HEK293T (cell line): ENCODE measurements at regions not wholly inside any gene's neighbourhood (a gene's known extent, or its start where the extent isn't known, plus 50 kb on each side); places are given as distances from the start of the nearest gene placed in this dataset.

Source experiments
- CTCF ChIA-PET: fragments of 350-600 bp; formaldehyde crosslinking; extraction: SDS; loops from one replicate; lab custom pipeline; 2021; ENCODE audit warnings: antibody characterized with exemption, inconsistent platforms; lab: Yijun Ruan, JAX
- POLR2A ChIA-PET: fragments of 350-600 bp; formaldehyde crosslinking; extraction: SDS; loops from one replicate; lab custom pipeline; 2020; ENCODE audit warnings: antibody characterized with exemption, inconsistent platforms; lab: Yijun Ruan, JAX
- DNase-seq: peaks from one replicate; pipeline ENCODE4 v3.0.0; 2012; ENCODE audit warnings: mixed read lengths; ENCODE audit errors: extremely low spot score
- ARNT ChIP-seq: fragments of 450-650 bp; IDR thresholded peaks from 2 replicates; pipeline ENCODE4 v1.6.1; 2017; ENCODE audit warnings: mild to moderate bottlenecking
- BHLHE40 ChIP-seq: fragments of 450-650 bp; IDR thresholded peaks from 2 replicates; pipeline ENCODE4 v1.6.1; 2016; ENCODE audit warnings: mild to moderate bottlenecking, moderate library complexity, borderline replicate concordance
- CTBP1 ChIP-seq: fragments of 450-650 bp; IDR thresholded peaks from 2 replicates; pipeline ENCODE4 v1.6.1; 2016; ENCODE audit warnings: borderline replicate concordance
- ELF4 ChIP-seq: fragments of 450-650 bp; IDR thresholded peaks from 2 replicates; pipeline ENCODE4 v1.6.1; 2017; ENCODE audit warnings: antibody characterized with exemption
- FOXA1 ChIP-seq: fragments of 450-650 bp; IDR thresholded peaks from 2 replicates; pipeline ENCODE4 v1.6.1; 2016; ENCODE audit warnings: mild to moderate bottlenecking
- FOXK2 ChIP-seq: fragments of 450-650 bp; IDR thresholded peaks from 2 replicates; pipeline ENCODE4 v1.6.1; 2016; ENCODE audit warnings: mild to moderate bottlenecking
- FOXM1 ChIP-seq: fragments of 450-650 bp; IDR thresholded peaks from 2 replicates; pipeline ENCODE4 v1.6.1; 2017; ENCODE audit warnings: mild to moderate bottlenecking, borderline replicate concordance
- HDGF ChIP-seq: fragments of 450-650 bp; IDR thresholded peaks from 2 replicates; pipeline ENCODE4 v1.6.1; 2017; ENCODE audit warnings: antibody characterized with exemption, borderline replicate concordance
- L3MBTL2 ChIP-seq: fragments of 450-650 bp; conservative IDR thresholded peaks from 2 replicates; pipeline ENCODE4 v1.6.1; 2016; ENCODE audit warnings: mild to moderate bottlenecking
- LEF1 ChIP-seq: fragments of 450-650 bp; IDR thresholded peaks from 2 replicates; pipeline ENCODE4 v1.6.1; 2017; ENCODE audit warnings: mild to moderate bottlenecking, borderline replicate concordance
- NFRKB ChIP-seq: fragments of 450-650 bp; IDR thresholded peaks from 2 replicates; pipeline ENCODE4 v1.6.1; 2016; ENCODE audit warnings: mild to moderate bottlenecking, moderate library complexity
- SP1 ChIP-seq: fragments of 450-650 bp; IDR thresholded peaks from 2 replicates; pipeline ENCODE4 v1.6.1; 2017
- SUZ12 ChIP-seq: fragments of 450-650 bp; IDR thresholded peaks from 2 replicates; pipeline ENCODE4 v1.6.1; 2016; ENCODE audit warnings: mild to moderate bottlenecking
- TARDBP ChIP-seq: fragments of 450-650 bp; IDR thresholded peaks from 2 replicates; pipeline ENCODE4 v1.6.1; 2016
- ZNF384 ChIP-seq: fragments of 450-650 bp; IDR thresholded peaks from 2 replicates; pipeline ENCODE4 v1.6.1; 2016
- TF ChIP-seq, protein P1 (sequence below): fragments of 450-650 bp; IDR thresholded peaks from 2 replicates; pipeline ENCODE4 v1.6.1; 2016

DNA sequence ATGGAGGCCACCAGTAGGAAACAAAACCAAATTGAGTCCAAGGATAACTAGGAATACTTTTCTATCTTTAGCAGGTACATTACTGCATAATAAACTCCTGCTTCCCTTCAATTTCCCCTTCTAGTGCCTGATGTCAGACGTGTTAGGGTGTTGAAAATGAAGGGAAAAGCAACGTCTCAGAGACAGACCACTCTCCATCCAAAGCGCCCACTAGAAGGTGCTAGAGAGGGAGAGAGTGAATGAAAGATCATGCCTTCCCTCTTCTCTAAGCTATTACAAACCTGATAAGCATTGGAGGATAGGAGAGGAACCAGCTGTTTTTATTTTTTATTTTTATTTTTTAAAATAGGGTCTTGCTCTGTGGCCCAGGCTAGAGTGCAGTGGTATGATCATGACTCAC lies 64.1 kb downstream of the ZNF641 start:
- peak; percentile 26 for DNase-seq
- ChIA-PET CTCF (interaction anchor here (1.0 kb wide), 1 partner anchor 89 kb away, joined by 3 read pairs; no protein-coding TSS in a partner anchor), POLR2A (no interaction called here)
- TF ChIP-seq BHLHE40 (no peak), ELF4 (no peak), FOXK2 (no peak), FOXA1 (no peak), L3MBTL2 (no peak), SP1 (no peak), FOXM1 (no peak), TARDBP (no peak), CTBP1 (no peak), NFRKB (no peak), SUZ12 (no peak), ARNT (no peak), LEF1 (no peak), HDGF (no peak), ZNF384 (no peak)
- TF ChIP-seq, protein P1, sequence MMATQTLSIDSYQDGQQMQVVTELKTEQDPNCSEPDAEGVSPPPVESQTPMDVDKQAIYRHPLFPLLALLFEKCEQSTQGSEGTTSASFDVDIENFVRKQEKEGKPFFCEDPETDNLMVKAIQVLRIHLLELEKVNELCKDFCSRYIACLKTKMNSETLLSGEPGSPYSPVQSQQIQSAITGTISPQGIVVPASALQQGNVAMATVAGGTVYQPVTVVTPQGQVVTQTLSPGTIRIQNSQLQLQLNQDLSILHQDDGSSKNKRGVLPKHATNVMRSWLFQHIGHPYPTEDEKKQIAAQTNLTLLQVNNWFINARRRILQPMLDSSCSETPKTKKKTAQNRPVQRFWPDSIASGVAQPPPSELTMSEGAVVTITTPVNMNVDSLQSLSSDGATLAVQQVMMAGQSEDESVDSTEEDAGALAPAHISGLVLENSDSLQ, result no peak

DNA sequence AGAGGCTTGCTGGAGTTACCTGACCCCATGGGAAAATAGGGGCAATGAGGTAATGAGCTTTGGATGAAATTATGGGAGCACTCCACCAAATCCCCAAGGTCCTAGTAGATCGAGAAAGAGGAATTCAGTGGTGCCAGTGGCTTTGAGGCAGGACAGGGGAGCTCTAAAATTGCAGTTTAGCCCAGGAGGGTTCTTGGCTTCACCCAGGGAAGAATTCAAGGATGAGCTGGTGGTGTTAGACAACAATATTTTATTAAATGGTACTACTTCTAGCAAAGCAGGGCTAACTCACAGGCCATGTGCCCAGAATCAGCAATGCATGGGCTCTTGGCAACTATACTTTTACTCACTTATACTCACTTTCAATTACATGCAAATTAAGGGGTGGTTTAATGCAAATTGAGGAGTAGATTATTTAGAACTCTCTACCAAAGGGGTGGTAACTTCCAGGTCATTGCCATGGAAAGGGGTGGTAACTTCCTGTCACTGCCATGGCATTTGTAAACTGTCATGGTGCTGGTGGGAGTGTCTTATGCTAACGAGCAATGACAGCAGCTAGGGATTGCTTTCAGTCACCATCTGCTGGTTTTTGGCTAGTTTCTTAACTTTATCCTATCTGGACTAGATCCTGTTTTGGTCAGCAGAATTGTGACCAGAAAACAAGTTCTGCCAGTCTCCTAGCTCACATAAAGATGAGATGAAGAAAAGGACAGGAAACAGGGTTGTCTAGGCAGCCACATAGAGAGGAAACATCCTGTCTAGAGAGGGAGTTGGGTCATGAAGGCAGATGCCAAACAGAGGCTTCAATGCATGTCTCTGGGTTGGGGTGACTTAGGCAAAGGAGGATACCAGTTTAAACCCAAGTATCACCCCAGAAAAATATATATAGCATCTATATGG lies 64.7 kb downstream of the ZNF641 start:
- TF ChIP-seq ELF4, result no peak
- TF ChIP-seq SP1, result no peak
- no peak for TF ChIP-seq FOXA1
- TF ChIP-seq BHLHE40, result no peak
- no peak for TF ChIP-seq TARDBP
- TF ChIP-seq FOXM1, result no peak
- TF ChIP-seq FOXK2, result no peak
- no peak for TF ChIP-seq NFRKB
- TF ChIP-seq SUZ12, result no peak
- no peak for TF ChIP-seq L3MBTL2
- TF ChIP-seq ARNT, result no peak
- TF ChIP-seq ZNF384, result no peak
- no peak for TF ChIP-seq CTBP1
- TF ChIP-seq, protein P1, result no peak
- TF ChIP-seq LEF1, result no peak
- TF ChIP-seq HDGF, result no peak
- DNase-seq, result no peak
- POLR2A ChIA-PET, result no interaction called here
- CTCF ChIA-PET, result interaction anchor here (1.0 kb wide), 1 partner anchor 88 kb away, joined by 3 read pairs; no protein-coding TSS in a partner anchor

DNA sequence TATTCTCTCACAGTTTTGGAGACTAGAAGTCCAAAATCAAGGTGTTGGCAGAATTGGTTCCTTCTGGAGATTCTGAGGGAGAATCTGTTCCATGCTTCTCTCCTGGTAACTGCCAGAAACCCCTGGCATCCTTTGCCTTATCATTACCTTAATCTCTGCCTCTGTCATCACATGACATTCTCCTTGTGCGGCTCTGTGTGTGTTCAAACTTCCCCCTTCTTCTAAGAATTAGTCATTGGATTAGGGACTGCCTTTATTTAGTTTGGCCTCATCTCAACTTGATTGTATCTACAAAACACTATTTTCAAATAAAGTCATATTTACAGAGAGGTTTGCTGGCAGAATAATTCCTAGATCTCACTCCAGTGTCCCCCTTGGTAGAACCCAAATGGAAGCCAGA lies 68.9 kb downstream of the ZNF641 start:
- TF ChIP-seq ZNF384, result no peak
- no peak for TF ChIP-seq HDGF
- no peak for TF ChIP-seq L3MBTL2
- TF ChIP-seq FOXM1, result no peak
- TF ChIP-seq NFRKB, result no peak
- no peak for TF ChIP-seq CTBP1
- no peak for TF ChIP-seq SP1
- no peak for TF ChIP-seq FOXA1
- no peak for TF ChIP-seq BHLHE40
- TF ChIP-seq ELF4, result no peak
- TF ChIP-seq TARDBP, result no peak
- TF ChIP-seq FOXK2, result no peak
- no peak for TF ChIP-seq SUZ12
- TF ChIP-seq ARNT, result no peak
- TF ChIP-seq, protein P1, result no peak
- TF ChIP-seq LEF1, result no peak
- DNase-seq, result no peak
- POLR2A ChIA-PET, result no interaction called here
- CTCF ChIA-PET, result no interaction called here

DNA sequence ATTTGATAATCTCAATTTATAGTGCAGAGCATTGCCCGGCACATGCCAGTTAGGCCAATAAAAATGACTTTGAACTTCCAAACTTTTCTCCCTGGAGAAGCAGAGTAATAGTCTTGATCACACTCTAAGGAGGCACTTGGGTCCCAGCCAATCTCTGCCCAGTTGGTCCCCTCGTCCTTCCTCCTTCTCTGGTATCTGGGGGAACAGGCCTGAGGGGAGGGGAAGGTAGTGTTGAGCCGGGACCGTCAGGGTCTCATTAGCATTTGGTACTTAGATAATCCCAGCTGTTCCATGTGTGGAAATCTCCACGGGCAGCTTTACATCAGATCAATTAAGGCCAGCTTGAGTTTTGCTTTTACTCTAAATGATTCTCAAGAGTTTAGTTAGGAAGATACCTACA lies 70.1 kb downstream of the ZNF641 start:
- no peak for DNase-seq
- CTCF ChIA-PET, result no interaction called here
- POLR2A ChIA-PET, result interaction anchor here (1.3 kb wide), 1 partner anchor 16 kb away, joined by 3 read pairs; no protein-coding TSS in a partner anchor
- TF ChIP-seq SUZ12, result no peak

DNA sequence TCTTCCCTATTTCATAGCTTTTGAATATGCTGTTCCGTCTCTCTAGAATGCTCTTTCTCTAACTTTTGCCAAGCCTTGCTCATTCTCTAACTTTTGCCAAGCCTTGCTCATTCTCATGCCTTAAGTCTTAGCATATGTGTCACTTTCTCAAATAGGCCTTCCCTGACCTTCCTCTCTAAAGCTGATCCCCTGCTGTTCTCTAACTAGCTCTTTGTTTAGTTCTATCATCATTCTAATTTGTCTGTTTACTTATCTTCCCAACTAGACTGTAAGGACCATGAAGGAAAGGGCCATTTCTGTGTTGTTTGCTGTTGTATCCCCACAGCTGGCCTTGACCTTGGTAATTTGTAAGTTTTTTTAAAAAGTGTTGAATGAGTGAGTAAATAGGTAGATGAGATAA lies 71.1 kb downstream of the ZNF641 start:
- POLR2A ChIA-PET, result interaction anchor here (1.3 kb wide), 1 partner anchor 17 kb away, joined by 3 read pairs; no protein-coding TSS in a partner anchor
- CTCF ChIA-PET, result no interaction called here
- DNase-seq, result no peak
- TF ChIP-seq ZNF384 (no peak), CTBP1 (no peak)

DNA sequence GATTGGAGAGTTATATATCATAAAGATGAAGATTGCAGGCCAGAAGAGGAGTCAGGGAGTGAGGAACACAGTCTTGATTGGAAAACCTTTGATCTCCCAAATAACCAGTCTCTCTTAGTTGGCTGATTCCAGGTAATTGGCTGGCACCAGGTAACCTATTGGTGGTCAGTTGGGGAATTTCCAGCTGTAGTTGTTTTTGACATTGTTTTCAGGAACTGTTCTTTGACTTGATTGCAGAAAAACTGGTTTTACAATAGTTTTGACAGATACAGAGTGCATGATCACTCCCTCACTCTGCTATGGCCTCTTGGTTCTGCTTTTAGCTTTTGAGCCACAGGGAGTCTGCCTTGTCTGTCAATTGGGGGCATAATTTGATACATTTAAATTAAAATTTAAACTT lies 71.6 kb downstream of the ZNF641 start:
- DNase-seq, result no peak
- no peak for TF ChIP-seq TARDBP
- no peak for TF ChIP-seq ZNF384
- TF ChIP-seq FOXM1, result no peak
- TF ChIP-seq LEF1, result no peak
- no peak for TF ChIP-seq FOXA1
- no peak for TF ChIP-seq BHLHE40
- no peak for TF ChIP-seq SP1
- TF ChIP-seq L3MBTL2, result no peak
- TF ChIP-seq FOXK2, result no peak
- TF ChIP-seq SUZ12, result no peak
- TF ChIP-seq, protein P1, result no peak
- no peak for TF ChIP-seq NFRKB
- no peak for TF ChIP-seq ARNT
- no peak for TF ChIP-seq HDGF
- no peak for TF ChIP-seq CTBP1
- TF ChIP-seq ELF4, result no peak
- POLR2A ChIA-PET, result interaction anchor here (1.3 kb wide), 1 partner anchor 17 kb away, joined by 3 read pairs; no protein-coding TSS in a partner anchor
- CTCF ChIA-PET, result no interaction called here
